ENCODE measurements at regions not wholly inside any gene's neighbourhood (a gene's known extent, or its start where the extent isn't known, plus 50 kb on each side); places are given as distances from the start of the nearest gene placed in this dataset.

- Mint-ChIP-seq H3K4me3 (no peak overlapping the region), H3K27ac (no peak overlapping the region), H3K36me3 (ENCODE audit: low read depth) (no peaks in the 10 kb centered on the region), H3K4me1 (ENCODE audit: low read depth) (no peaks in the 10 kb centered on the region), H3K9me3 (no peaks in the 10 kb centered on the region), H3K27me3 (peaks cover 5% of the 10 kb centered on the region)
- DNase-seq = no peak
Measured at GRCh38 chr1:241412646-241413045, 55.6 kb upstream of the RGS7 start.

GRCh38 chr1:241411776-241412338 lies 54.9 kb upstream of the RGS7 start:
- Mint-ChIP-seq H3K4me1 (ENCODE audit: low read depth) (no peaks in the 10 kb centered on the region), H3K4me3 (no peak overlapping the region), H3K27ac (no peak overlapping the region), H3K9me3 (no peaks in the 10 kb centered on the region), H3K36me3 (ENCODE audit: low read depth) (no peaks in the 10 kb centered on the region), H3K27me3 (peaks cover 5% of the 10 kb centered on the region)
- no peak for DNase-seq

- peaks cover 5% of the 10 kb centered on the region for H3K27me3 Mint-ChIP-seq
- no peaks in the 10 kb centered on the region for H3K9me3 Mint-ChIP-seq
- no peaks in the 10 kb centered on the region for H3K36me3 Mint-ChIP-seq (ENCODE audit: low read depth)
- no peak for DNase-seq
- H3K4me1 Mint-ChIP-seq (ENCODE audit: low read depth) = no peaks in the 10 kb centered on the region
- H3K27ac Mint-ChIP-seq = no peak overlapping the region
- no peak overlapping the region for H3K4me3 Mint-ChIP-seq
Measured at GRCh38 chr1:241411056-241411775, 54.2 kb upstream of the RGS7 start.

GRCh38 chr1:241408170-241408569 lies 51.2 kb upstream of the RGS7 start:
- H3K9me3 Mint-ChIP-seq = no peaks in the 10 kb centered on the region
- no peak overlapping the region for H3K4me3 Mint-ChIP-seq
- no peak for DNase-seq
- no peak overlapping the region for H3K27ac Mint-ChIP-seq
- peaks cover 5% of the 10 kb centered on the region for H3K27me3 Mint-ChIP-seq
- no peaks in the 10 kb centered on the region for H3K4me1 Mint-ChIP-seq (ENCODE audit: low read depth)
- no peaks in the 10 kb centered on the region for H3K36me3 Mint-ChIP-seq (ENCODE audit: low read depth)

All from activated T-cell treated with anti-CD3 and anti-CD28 coated beads, Interleukin-2, amount 50 U/mL, for 24 hours (primary cell).